Epidermal melanocyte (primary cell): ENCODE measurements at regions not wholly inside any gene's neighbourhood (a gene's known extent, or its start where the extent isn't known, plus 50 kb on each side); places are given as distances from the start of the nearest gene placed in this dataset.
A peak's percentile ranks its signal among the peaks of the same experiment; 100 is the strongest.
"Not testable (repeated sequence)": the region's sequence is repeated elsewhere in the genome, so short reads cannot be mapped to it uniquely, and the experiment has no call there.

Source experiments
- DNase-seq: peaks from one replicate; pipeline ENCODE4 v3.0.0; 2011; ENCODE audit warnings: low spot score; ENCODE audit not compliant: insufficient read length

DNA sequence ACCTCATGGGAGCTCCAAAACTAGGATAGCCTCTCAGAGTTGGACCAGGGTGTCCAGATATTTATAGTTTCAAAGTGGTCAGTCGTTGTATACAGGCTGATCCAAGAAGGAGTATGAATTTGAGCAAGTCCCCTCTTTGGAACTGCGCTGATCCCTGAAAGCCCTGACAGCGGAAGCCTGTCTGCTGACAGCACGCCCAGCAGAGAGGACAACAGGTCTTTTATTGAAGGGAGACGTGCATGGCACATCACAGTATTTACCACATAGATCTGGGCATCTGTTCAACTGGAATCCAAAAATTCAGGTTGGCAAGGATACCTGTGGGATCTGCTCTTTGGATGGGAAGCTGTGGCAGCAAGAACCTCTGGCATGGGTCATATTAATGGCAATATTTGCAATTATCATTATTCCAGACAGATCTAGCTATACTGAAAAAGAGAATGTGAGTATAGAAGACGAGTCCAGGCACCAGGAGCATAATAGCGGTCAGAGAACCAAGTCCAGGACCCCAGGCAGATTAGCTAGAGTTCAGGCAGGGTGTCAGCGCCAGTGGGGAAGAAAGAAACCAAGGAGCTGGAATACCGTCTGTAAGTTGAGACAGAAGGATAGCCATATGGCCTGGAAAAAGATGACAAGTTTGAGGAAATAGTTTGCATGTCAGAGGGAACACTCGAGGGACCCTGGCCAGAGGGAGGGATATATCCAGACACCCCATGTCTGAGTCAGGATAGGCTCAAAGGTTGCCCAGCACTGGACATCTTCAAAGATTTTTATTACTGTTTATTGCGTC lies 260.4 kb upstream of the FANCL start:
- DNase-seq: no peak

GRCh38 chr2:58497168-58497567 lies 256.0 kb upstream of the FANCL start:
- DNase-seq: no peak

DNA sequence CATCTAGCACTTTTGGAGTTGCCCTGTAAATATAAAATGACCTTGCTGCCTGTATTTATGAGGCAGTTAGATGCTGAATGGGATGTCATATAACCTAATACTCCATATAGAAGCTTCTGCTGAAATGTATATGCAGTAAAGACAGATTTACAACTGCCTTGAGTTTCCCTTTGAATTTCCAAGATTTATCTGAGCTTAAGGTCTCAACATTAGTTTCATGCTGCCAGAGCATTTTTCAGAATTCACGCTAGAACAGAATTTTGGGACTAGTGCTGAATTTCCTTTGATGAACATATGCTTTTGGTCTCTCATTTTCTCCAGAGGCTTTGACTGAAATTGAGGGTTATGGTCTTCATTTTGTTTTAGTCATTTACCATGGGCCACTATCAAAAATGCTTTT lies 254.7 kb upstream of the FANCL start:
- no peak for DNase-seq

DNA sequence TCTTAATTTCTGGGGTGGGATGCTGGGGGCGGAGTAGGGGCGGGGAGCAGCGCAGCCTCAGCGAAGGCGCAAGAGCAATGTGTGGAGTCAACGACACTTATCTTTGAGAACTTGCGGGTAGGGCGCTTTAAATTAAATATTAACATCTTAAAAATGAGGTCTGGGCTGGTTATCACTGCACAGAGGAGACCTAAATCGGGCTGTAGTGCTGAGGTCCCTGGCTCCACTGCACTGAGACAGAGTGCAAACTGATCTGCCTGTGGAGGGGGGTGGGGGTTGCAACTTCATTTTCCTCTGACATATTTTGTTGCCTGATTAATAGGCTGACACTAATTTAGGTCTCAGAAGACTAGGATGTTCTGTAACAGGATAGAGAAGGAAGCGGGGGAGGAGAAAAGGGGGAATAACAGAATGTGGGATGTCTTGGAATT lies 253.0 kb upstream of the FANCL start:
- DNase-seq: no peak

DNA sequence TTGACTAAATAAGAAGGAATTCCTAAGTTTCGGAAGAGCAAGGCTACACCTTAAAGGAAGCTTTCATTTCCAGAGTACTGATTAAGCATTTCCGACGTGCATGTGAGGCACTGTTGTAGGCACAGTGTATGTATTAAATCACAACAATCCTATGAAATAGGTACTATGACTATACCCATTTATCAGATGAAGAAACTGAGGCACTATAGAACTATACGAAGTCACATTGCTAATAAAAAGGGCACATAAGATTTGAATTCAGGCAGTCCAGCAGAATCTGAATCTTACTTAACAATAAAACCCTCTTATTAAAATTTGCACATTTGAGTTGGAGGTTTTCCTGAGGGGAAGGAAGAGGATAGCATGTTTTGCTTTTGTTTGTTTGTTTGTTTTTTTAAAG lies 243.5 kb upstream of the FANCL start:
- DNase-seq: no peak

DNA sequence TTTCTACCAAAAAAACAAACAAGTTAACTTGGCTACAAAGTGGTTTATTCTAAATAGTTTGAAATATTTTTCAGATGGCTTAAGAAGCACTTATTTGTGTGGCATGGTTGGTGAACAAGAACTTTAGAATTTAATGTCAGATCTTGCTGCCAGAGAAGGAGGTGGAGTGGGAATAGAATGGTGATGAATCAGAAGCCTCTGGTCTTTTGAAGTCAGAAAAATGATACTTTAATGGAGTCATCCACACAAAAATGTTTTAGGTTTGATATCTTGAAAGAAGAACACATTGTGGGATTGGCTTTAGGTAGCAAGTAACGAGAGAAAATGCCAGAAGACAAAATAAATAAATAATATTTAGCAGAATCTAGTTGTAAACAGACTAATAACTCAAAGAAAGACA lies 243.1 kb upstream of the FANCL start:
- no peak for DNase-seq

- DNase-seq: no peak
Observed at GRCh38 chr2:58483307-58483706, 242.2 kb upstream of the FANCL start.

DNA sequence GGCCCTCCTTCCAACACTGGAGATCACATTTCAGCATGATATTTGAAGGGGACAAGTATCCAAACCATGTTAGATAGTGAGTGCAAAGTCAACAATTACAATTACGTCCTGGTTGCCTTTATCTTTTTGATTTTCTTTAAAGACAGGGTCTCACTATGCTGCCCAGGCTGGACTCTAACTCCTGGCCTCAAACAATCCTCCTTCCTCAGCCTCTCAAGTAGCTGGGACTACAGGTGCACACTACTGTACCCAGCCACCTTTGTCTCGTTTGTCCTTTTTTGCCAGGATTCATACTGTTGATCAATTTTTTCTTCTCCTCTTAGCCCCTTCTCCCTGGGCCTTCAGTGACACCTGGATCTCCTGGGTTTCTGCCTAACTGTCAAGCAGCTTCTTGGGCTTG lies 240.5 kb upstream of the FANCL start:
- no peak for DNase-seq

DNA sequence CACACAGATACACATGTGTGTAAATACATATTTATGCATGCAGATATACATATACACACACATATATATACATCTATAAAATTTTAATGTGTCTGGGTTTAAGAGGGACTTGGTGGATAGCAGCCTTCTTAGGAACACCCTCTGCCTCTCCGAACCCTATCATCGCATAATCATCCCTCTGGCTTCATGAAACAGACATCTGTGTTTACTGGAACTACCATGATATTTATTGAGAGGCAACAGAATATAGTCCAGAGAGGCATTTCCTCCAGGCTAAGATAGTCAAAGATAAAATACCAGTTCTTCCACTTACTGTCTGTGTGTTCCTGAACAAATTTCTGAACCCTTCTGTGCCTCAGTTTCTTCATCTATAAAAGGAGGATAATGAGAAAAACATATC lies 239.0 kb upstream of the FANCL start:
- no peak for DNase-seq

GRCh38 chr2:58479535-58480140 lies 238.5 kb upstream of the FANCL start:
- no peak for DNase-seq

DNA sequence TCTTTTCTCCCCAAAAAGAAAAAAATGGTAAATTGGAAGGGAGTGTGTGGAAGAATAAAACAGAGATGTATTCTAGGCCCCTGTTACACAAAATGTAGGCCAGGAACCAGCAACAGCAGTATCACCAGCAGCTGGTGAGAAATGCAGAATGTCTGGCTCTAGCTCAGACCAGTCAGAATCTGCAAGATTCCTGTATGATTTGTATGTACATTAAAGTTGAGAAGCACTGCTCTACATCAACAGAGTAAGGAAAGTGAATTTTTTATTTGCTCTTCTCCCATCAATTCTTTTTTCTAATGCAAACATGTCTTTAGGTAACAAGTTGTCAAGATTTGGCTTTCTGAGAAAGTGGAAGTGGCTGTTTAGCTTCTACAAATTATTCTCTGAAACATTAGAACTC lies 235.4 kb upstream of the FANCL start:
- no peak for DNase-seq

DNA sequence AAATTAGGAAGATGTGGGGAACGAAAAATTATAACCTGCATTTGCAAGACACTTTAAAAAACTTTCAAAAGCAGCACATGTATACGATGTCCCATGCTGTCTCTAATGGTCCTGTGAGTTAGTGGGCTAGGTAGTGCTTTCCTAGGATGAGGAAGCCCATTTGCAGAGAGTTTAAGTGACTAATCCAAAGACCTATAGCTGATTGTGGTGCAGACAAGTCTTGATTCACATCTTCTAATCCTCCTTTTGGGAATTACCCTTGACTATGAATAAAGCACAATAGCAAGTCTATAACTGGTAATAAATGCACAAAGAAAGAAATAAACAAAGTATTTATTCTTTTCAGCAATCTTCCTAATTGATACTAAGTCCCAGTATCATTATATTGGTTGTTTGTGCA lies 234.6 kb upstream of the FANCL start:
- no peak for DNase-seq

DNA sequence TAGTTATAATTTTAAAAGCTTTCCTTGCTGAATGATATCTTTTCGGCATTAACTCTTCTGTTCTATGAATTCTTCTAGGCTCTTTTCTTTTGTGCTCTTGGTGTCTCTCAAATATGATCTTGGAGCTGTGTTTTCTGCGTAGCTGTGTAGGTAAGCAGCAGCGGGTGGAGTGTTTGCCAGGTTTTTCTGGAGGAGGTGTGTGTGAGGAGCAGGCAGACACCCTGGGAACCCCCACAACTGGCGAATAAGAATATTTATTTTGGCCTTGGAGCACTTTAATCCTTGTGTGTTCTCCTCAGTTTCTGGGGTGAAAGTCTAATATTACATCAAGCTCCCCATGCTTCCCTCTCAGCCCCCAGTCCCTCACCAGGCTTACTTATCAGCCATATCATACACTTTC lies 232.0 kb upstream of the FANCL start:
- no peak for DNase-seq

GRCh38 chr2:58466804-58467203 lies 225.7 kb upstream of the FANCL start:
- DNase-seq: no peak

DNA sequence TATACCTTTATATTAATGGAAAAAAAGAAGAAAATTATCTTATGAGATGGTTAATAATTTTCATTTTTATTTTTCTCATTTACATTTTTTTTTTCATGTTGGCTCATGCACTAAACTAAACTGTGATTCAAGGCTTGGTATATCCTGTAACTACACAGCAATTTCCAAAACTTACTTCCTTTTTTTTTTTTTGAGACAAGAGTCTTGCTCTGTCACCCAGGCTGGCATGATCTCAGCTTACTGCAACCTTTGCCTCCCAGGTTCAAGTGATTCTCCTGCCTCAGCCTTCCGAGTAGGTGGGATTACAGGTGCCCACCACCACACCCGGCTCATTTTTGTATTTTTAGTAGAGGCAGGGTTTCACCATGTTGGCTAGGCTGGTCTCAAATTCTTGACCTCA lies 224.9 kb upstream of the FANCL start:
- not testable (repeated sequence) for DNase-seq

DNA sequence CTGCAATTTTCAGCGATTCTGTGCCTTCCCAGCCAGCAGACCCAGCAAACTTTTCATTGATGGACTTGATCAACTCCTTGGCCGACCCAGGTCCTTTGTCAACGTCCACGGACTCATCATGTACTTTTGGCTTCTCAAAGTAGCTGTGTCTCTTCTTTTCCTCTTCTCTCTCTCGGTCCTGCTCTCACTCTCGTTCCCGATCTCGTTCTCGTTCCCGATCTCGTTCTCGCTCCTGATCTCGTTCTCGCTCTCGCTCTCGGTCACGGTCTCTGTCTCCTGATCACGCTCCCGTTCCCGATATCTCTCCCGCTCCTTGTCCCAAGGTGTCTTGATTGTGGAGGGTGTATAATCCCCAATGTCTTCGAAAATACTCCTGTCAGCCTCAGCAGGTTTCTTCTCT lies 219.5 kb upstream of the FANCL start:
- DNase-seq: no peak

- DNase-seq: no peak
Observed at GRCh38 chr2:58449286-58450010, 208.3 kb upstream of the FANCL start.

DNA sequence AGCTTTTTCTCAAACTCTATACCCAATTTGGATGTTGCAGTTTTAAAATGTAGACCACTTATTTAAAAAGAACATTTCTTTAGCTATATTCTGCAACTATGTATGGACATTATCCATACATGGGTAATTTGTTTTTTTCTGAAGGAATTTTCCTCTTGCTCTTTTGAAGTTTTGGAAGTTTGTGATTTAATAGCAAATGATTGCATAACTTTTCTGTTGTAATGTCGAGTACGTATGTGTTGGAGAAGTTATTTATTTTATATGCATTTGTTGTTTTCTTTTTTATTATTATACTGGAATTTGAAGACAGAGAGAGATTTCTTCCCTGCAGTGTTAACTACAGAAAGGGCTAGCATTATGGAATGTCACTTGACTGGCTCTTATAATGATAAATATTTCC lies 207.7 kb upstream of the FANCL start:
- no peak for DNase-seq

DNA sequence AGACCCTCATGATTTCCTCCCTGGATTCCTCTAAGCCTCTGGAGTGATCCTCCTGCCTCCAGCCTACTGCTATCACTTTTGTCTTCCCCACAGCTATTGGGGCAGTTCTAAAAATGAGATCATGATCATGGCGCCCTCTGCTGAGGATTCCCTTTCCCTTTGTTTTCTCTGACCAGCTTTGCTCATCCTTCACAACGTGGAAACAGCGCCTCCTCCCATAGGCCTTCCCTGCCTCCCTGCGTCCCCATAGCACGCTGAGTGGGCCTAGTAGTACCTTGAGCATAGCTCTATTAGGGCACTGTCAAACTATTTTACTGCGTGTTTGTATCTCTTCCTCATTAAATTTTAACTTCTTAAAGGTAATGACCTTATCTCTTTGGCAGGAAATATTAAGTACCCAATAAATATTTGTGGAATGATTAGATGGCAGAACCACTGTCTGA lies 207.0 kb upstream of the FANCL start:
- DNase-seq: peak; percentile 32

DNA sequence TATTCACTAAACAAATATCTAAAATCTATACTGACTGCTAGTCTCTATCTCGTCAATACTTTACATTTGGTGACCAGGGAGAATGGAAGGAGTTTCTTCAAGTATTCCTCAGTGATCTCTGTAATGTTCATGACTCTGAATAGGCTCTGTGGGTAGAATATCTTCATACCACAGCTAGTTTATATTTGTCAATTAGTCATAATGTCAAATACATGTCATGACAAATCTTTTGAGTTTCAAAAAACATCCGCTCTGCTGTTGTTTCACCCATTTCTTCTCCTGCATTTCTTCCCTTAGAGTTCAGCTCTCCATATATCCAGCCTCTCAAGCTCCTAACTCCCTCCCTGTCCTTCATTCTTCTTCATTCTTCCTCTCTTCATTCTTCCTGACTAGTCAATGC lies 206.5 kb upstream of the FANCL start:
- no peak for DNase-seq

GRCh38 chr2:58441643-58442042 lies 200.5 kb upstream of the FANCL start:
- DNase-seq: no peak

- DNase-seq: no peak
Observed at GRCh38 chr2:58436872-58437271, 195.7 kb upstream of the FANCL start.

DNA sequence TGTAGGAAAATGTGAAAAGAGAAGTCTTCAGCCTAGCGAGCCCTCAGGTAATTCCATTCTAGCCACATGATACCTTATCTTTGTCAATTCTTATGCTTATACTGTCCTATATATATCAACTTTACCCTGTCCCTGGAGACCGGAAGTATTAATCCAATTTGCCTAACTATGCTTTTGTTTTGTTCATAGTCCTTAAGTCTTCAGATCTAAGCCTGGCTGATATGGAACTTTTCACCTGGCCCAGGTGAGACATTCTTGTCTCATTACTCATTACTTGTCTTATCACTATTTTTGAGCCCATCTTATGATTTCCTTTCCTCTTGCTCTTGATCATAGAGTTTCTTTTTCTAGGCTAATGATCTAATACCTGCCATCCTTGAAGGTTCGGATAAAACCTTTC lies 194.1 kb upstream of the FANCL start:
- no peak for DNase-seq
